WTC11 (cell line): ENCODE measurements at regions not wholly inside any gene's neighbourhood (a gene's known extent, or its start where the extent isn't known, plus 50 kb on each side); places are given as distances from the start of the nearest gene placed in this dataset.

ENCODE experiments used
- ATAC-seq: fragments of 200-7000 bp; cut with Tn5 transposase; 2 replicates; pipeline ENCODE4 v1.10.0; 2021; ENCODE audit warnings: mild to moderate bottlenecking, moderate library complexity
- CTCF ChIA-PET: fragments of 300-600 bp; sonication (Branson Sonifier 250); formaldehyde crosslinking; loops from one replicate; lab custom pipeline; 2021; ENCODE audit warnings: antibody characterized with exemption; lab: Charles Lee
- POLR2A ChIA-PET: fragments of 350-600 bp; sonication (Branson Sonifier 250); formaldehyde crosslinking; loops from one replicate; lab custom pipeline; 2021; ENCODE audit warnings: antibody characterized with exemption; lab: Charles Lee
- DNase-seq: peaks from one replicate; pipeline ENCODE4 v3.0.0; 2021; ENCODE audit warnings: low spot score
- H3K27ac Mint-ChIP-seq: 2 replicates; pipeline ENCODE4 v1.8.0; 2021; ENCODE audit warnings: mixed read lengths
- H3K27me3 Mint-ChIP-seq: 2 replicates; pipeline ENCODE4 v1.8.0; 2021; ENCODE audit warnings: low read depth, mild to moderate bottlenecking, moderate library complexity, mixed read lengths
- H3K36me3 Mint-ChIP-seq: 2 replicates; pipeline ENCODE4 v1.8.0; 2021; ENCODE audit warnings: mixed read lengths
- H3K4me1 Mint-ChIP-seq: 2 replicates; pipeline ENCODE4 v1.8.0; 2022; ENCODE audit warnings: mixed read lengths
- H3K4me3 Mint-ChIP-seq: 2 replicates; pipeline ENCODE4 v1.8.0; 2021; ENCODE audit warnings: mild to moderate bottlenecking, moderate library complexity, mixed read lengths
- H3K9me3 Mint-ChIP-seq: 2 replicates; pipeline ENCODE4 v1.8.0; 2021; ENCODE audit warnings: mixed read lengths
- ATF3 ChIP-seq: sonication (generic); formaldehyde crosslinking; conservative IDR thresholded peaks from 2 replicates; pipeline ENCODE4 v1.8.1; 2022; ENCODE audit warnings: mild to moderate bottlenecking, missing genetic modification reagents
- CDX4 ChIP-seq: fragments of 250-450 bp; sonication (Bioruptor Pico); IDR thresholded peaks from 2 replicates; pipeline ENCODE4 v1.9.0; 2021; ENCODE audit warnings: moderate library complexity, mild to moderate bottlenecking, inconsistent platforms, borderline replicate concordance
- NFYB ChIP-seq: sonication (generic); formaldehyde crosslinking; conservative IDR thresholded peaks from 2 replicates; pipeline ENCODE4 v1.8.0; 2022; ENCODE audit warnings: low read depth, missing genetic modification reagents
- PREB ChIP-seq: sonication (generic); formaldehyde crosslinking; IDR thresholded peaks from 2 replicates; pipeline ENCODE4 v1.8.1; 2022; ENCODE audit warnings: mild to moderate bottlenecking, missing genetic modification reagents, moderate library complexity, borderline replicate concordance
- USF1 ChIP-seq: sonication (generic); formaldehyde crosslinking; IDR thresholded peaks from 2 replicates; pipeline ENCODE4 v1.8.0; 2022; ENCODE audit warnings: mild to moderate bottlenecking, missing genetic modification reagents
- ZNF281 ChIP-seq: sonication (generic); formaldehyde crosslinking; IDR thresholded peaks from 2 replicates; pipeline ENCODE4 v1.8.0; 2023; ENCODE audit warnings: mild to moderate bottlenecking, missing genetic modification reagents
- ZNF512 ChIP-seq: sonication (generic); formaldehyde crosslinking; IDR thresholded peaks from 2 replicates; pipeline ENCODE4 v1.8.1; 2022; ENCODE audit warnings: missing genetic modification reagents, borderline replicate concordance
- ZNF532 ChIP-seq: fragments of 250-450 bp; sonication (Bioruptor Pico); IDR thresholded peaks from 2 replicates; pipeline ENCODE4 v1.9.0; 2021; ENCODE audit warnings: mild to moderate bottlenecking, borderline replicate concordance
- ZNF671 ChIP-seq: fragments of 250-450 bp; sonication (Bioruptor Pico); IDR thresholded peaks from 2 replicates; pipeline ENCODE4 v1.8.0; 2021; ENCODE audit warnings: mild to moderate bottlenecking
- TF ChIP-seq, protein P1 (sequence below): sonication (generic); formaldehyde crosslinking; IDR thresholded peaks from 2 replicates; pipeline ENCODE4 v1.8.0; 2023; ENCODE audit warnings: missing genetic modification reagents, mild to moderate bottlenecking, borderline replicate concordance
- TF ChIP-seq, protein P2 (sequence below): sonication (generic); formaldehyde crosslinking; IDR thresholded peaks from 2 replicates; pipeline ENCODE4 v1.8.1; 2022; ENCODE audit warnings: mild to moderate bottlenecking, moderate library complexity, missing genetic modification reagents
- TF ChIP-seq, protein P3 (sequence below): sonication (generic); formaldehyde crosslinking; IDR thresholded peaks from 2 replicates; pipeline ENCODE4 v1.8.1; 2023; ENCODE audit warnings: mild to moderate bottlenecking, missing genetic modification reagents, moderate library complexity

DNA sequence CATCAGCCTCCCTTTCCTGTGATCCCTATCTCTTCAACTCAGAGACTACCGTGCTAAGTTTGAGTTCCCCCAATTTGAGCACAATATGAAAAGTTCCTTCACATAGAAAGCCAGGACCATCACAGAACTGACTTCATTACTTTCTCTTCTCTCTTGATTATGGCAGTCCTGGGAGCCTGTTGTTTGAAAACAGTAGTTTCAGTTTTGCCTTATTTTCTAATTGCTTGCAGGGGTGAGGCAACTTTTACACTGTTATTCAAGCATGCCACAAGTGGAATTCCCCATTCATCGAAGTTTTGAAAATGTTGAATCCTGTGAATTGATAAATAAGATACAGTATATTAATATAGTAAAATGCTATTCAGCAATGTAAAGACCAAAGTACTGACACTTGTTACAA lies 569.7 kb upstream of the MARCKS start (continued):
- TF ChIP-seq, protein P1, sequence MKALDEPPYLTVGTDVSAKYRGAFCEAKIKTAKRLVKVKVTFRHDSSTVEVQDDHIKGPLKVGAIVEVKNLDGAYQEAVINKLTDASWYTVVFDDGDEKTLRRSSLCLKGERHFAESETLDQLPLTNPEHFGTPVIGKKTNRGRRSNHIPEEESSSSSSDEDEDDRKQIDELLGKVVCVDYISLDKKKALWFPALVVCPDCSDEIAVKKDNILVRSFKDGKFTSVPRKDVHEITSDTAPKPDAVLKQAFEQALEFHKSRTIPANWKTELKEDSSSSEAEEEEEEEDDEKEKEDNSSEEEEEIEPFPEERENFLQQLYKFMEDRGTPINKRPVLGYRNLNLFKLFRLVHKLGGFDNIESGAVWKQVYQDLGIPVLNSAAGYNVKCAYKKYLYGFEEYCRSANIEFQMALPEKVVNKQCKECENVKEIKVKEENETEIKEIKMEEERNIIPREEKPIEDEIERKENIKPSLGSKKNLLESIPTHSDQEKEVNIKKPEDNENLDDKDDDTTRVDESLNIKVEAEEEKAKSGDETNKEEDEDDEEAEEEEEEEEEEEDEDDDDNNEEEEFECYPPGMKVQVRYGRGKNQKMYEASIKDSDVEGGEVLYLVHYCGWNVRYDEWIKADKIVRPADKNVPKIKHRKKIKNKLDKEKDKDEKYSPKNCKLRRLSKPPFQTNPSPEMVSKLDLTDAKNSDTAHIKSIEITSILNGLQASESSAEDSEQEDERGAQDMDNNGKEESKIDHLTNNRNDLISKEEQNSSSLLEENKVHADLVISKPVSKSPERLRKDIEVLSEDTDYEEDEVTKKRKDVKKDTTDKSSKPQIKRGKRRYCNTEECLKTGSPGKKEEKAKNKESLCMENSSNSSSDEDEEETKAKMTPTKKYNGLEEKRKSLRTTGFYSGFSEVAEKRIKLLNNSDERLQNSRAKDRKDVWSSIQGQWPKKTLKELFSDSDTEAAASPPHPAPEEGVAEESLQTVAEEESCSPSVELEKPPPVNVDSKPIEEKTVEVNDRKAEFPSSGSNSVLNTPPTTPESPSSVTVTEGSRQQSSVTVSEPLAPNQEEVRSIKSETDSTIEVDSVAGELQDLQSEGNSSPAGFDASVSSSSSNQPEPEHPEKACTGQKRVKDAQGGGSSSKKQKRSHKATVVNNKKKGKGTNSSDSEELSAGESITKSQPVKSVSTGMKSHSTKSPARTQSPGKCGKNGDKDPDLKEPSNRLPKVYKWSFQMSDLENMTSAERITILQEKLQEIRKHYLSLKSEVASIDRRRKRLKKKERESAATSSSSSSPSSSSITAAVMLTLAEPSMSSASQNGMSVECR = no peak
- no peak for TF ChIP-seq CDX4 (CRISPR knock-in tag)
- no peak for TF ChIP-seq NFYB (CRISPR knock-in tag)
- no peak for TF ChIP-seq PREB (CRISPR knock-in tag)
- no peak for TF ChIP-seq ZNF512
- TF ChIP-seq, protein P2, sequence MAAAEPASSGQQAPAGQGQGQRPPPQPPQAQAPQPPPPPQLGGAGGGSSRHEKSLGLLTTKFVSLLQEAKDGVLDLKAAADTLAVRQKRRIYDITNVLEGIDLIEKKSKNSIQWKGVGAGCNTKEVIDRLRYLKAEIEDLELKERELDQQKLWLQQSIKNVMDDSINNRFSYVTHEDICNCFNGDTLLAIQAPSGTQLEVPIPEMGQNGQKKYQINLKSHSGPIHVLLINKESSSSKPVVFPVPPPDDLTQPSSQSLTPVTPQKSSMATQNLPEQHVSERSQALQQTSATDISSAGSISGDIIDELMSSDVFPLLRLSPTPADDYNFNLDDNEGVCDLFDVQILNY (CRISPR knock-in tag) = no peak
- TF ChIP-seq ZNF281 (CRISPR knock-in tag) = no peak
- no peak for TF ChIP-seq ZNF671
- no peak for TF ChIP-seq ZNF532 (CRISPR knock-in tag)

DNA sequence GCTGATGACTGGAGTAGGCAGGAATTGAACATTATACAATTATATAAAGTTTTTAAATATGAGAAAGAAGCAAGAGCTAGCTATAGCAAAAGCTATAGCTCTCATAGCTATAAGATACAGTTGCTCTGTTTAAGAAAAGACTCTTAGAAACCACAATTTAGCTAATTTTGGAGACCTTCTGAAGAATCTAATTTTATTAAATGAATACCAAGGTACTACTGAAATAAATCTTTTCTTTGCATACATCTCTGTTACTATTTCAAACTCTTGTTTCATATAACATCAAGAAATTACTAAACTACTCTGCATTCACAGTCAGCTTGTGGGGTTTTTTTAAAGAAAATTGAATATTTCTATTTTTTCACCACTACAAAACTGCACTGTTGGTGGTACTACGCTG lies 568.7 kb upstream of the MARCKS start:
- ChIA-PET POLR2A (no interaction called here), CTCF (no interaction called here)
- no peak overlapping the region for H3K27ac Mint-ChIP-seq
- H3K27me3 Mint-ChIP-seq = peaks cover 3% of the 10 kb centered on the region; the same call in 1 of the 2 replicates
- ATAC-seq (no peak), DNase-seq (no peak)
- H3K9me3 Mint-ChIP-seq = peaks cover 25% of the 10 kb centered on the region
- peaks cover 11% of the 10 kb centered on the region for H3K36me3 Mint-ChIP-seq
- H3K4me1 Mint-ChIP-seq = peaks cover 17% of the 10 kb centered on the region
- no peak overlapping the region for H3K4me3 Mint-ChIP-seq
- no peak for TF ChIP-seq ATF3
- TF ChIP-seq, protein P3, sequence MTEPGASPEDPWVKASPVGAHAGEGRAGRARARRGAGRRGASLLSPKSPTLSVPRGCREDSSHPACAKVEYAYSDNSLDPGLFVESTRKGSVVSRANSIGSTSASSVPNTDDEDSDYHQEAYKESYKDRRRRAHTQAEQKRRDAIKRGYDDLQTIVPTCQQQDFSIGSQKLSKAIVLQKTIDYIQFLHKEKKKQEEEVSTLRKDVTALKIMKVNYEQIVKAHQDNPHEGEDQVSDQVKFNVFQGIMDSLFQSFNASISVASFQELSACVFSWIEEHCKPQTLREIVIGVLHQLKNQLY = no peak
- no peak for TF ChIP-seq ZNF512
- no peak for TF ChIP-seq USF1
